WTC11 (cell line): ENCODE measurements at regions not wholly inside any gene's neighbourhood (a gene's known extent, or its start where the extent isn't known, plus 50 kb on each side); places are given as distances from the start of the nearest gene placed in this dataset.

Experiments used
- ATAC-seq: fragments of 200-7000 bp; cut with Tn5 transposase; 2 replicates; pipeline ENCODE4 v1.10.0; 2021; ENCODE audit warnings: mild to moderate bottlenecking, moderate library complexity
- CTCF ChIA-PET: fragments of 300-600 bp; sonication (Branson Sonifier 250); formaldehyde crosslinking; loops from one replicate; lab custom pipeline; 2021; ENCODE audit warnings: antibody characterized with exemption; lab: Charles Lee
- POLR2A ChIA-PET: fragments of 350-600 bp; sonication (Branson Sonifier 250); formaldehyde crosslinking; loops from one replicate; lab custom pipeline; 2021; ENCODE audit warnings: antibody characterized with exemption; lab: Charles Lee
- DNase-seq: peaks from one replicate; pipeline ENCODE4 v3.0.0; 2021; ENCODE audit warnings: low spot score
- H3K27ac Mint-ChIP-seq: 2 replicates; pipeline ENCODE4 v1.8.0; 2021; ENCODE audit warnings: mixed read lengths
- H3K27me3 Mint-ChIP-seq: 2 replicates; pipeline ENCODE4 v1.8.0; 2021; ENCODE audit warnings: low read depth, mild to moderate bottlenecking, moderate library complexity, mixed read lengths
- H3K36me3 Mint-ChIP-seq: 2 replicates; pipeline ENCODE4 v1.8.0; 2021; ENCODE audit warnings: mixed read lengths
- H3K4me1 Mint-ChIP-seq: 2 replicates; pipeline ENCODE4 v1.8.0; 2022; ENCODE audit warnings: mixed read lengths
- H3K4me3 Mint-ChIP-seq: 2 replicates; pipeline ENCODE4 v1.8.0; 2021; ENCODE audit warnings: mild to moderate bottlenecking, moderate library complexity, mixed read lengths
- H3K9me3 Mint-ChIP-seq: 2 replicates; pipeline ENCODE4 v1.8.0; 2021; ENCODE audit warnings: mixed read lengths
- ATF3 ChIP-seq: sonication (generic); formaldehyde crosslinking; conservative IDR thresholded peaks from 2 replicates; pipeline ENCODE4 v1.8.1; 2022; ENCODE audit warnings: mild to moderate bottlenecking, missing genetic modification reagents
- CBFB ChIP-seq: sonication (generic); formaldehyde crosslinking; IDR thresholded peaks from 2 replicates; pipeline ENCODE4 v1.8.1; 2022; ENCODE audit warnings: mild to moderate bottlenecking, low read depth, missing genetic modification reagents
- CREB1 ChIP-seq: sonication (generic); formaldehyde crosslinking; IDR thresholded peaks from 2 replicates; pipeline ENCODE4 v1.8.0; 2023; ENCODE audit warnings: mild to moderate bottlenecking, missing genetic modification reagents
- CREM ChIP-seq: sonication (generic); formaldehyde crosslinking; IDR thresholded peaks from 2 replicates; pipeline ENCODE4 v1.8.1; 2022; ENCODE audit warnings: mild to moderate bottlenecking, missing genetic modification reagents, moderate library complexity
- EMX1 ChIP-seq: fragments of 250-450 bp; sonication (Bioruptor Pico); IDR thresholded peaks from 2 replicates; pipeline ENCODE4 v1.8.0; 2021; ENCODE audit warnings: mild to moderate bottlenecking
- ESRRA ChIP-seq: sonication (generic); formaldehyde crosslinking; IDR thresholded peaks from 2 replicates; pipeline ENCODE4 v1.8.1; 2022; ENCODE audit warnings: mild to moderate bottlenecking, missing genetic modification reagents, borderline replicate concordance
- GABPB1 ChIP-seq: sonication (generic); formaldehyde crosslinking; IDR thresholded peaks from 2 replicates; pipeline ENCODE4 v1.8.1; 2023; ENCODE audit warnings: mild to moderate bottlenecking, missing genetic modification reagents
- HMGA2 ChIP-seq: fragments of 250-450 bp; sonication (Bioruptor Pico); IDR thresholded peaks from 2 replicates; pipeline ENCODE4 v1.4.0; 2021; ENCODE audit warnings: mild to moderate bottlenecking, moderate library complexity
- HMGXB4 ChIP-seq: sonication (generic); formaldehyde crosslinking; IDR thresholded peaks from 2 replicates; pipeline ENCODE4 v1.8.1; 2023; ENCODE audit warnings: mild to moderate bottlenecking, moderate library complexity, missing genetic modification reagents
- JUN ChIP-seq: sonication (generic); formaldehyde crosslinking; IDR thresholded peaks from 2 replicates; pipeline ENCODE4 v1.8.0; 2023; ENCODE audit warnings: mild to moderate bottlenecking, missing genetic modification reagents
- KAT7 ChIP-seq: sonication (generic); formaldehyde crosslinking; IDR thresholded peaks from 2 replicates; pipeline ENCODE4 v1.8.1; 2023; ENCODE audit warnings: missing genetic modification reagents, mild to moderate bottlenecking, borderline replicate concordance
- NFE2L1 ChIP-seq: sonication (generic); formaldehyde crosslinking; IDR thresholded peaks from 2 replicates; pipeline ENCODE4 v1.8.1; 2023; ENCODE audit warnings: missing genetic modification reagents
- NR2C2 ChIP-seq: sonication (generic); formaldehyde crosslinking; IDR thresholded peaks from 2 replicates; pipeline ENCODE4 v1.8.0; 2022; ENCODE audit warnings: mild to moderate bottlenecking, missing genetic modification reagents
- OVOL2 ChIP-seq: fragments of 250-450 bp; sonication (Bioruptor Pico); IDR thresholded peaks from 2 replicates; pipeline ENCODE4 v1.9.0; 2021; ENCODE audit warnings: mild to moderate bottlenecking, borderline replicate concordance
- PREB ChIP-seq: sonication (generic); formaldehyde crosslinking; IDR thresholded peaks from 2 replicates; pipeline ENCODE4 v1.8.1; 2022; ENCODE audit warnings: mild to moderate bottlenecking, missing genetic modification reagents, moderate library complexity, borderline replicate concordance
- SMAD3 ChIP-seq: sonication (generic); formaldehyde crosslinking; IDR thresholded peaks from 2 replicates; pipeline ENCODE4 v1.8.0; 2022; ENCODE audit warnings: missing genetic modification reagents, mild to moderate bottlenecking, borderline replicate concordance
- SOX15 ChIP-seq: fragments of 250-450 bp; sonication (Bioruptor Pico); IDR thresholded peaks from 2 replicates; pipeline ENCODE4 v1.9.0; 2021; ENCODE audit warnings: mild to moderate bottlenecking
- TEAD4 ChIP-seq: sonication (generic); formaldehyde crosslinking; IDR thresholded peaks from 2 replicates; pipeline ENCODE4 v1.8.0; 2022; ENCODE audit warnings: mild to moderate bottlenecking, missing genetic modification reagents
- ZBTB21 ChIP-seq: sonication (generic); formaldehyde crosslinking; IDR thresholded peaks from 2 replicates; pipeline ENCODE4 v1.8.1; 2023; ENCODE audit warnings: mild to moderate bottlenecking, missing genetic modification reagents, borderline replicate concordance
- ZNF423 ChIP-seq: fragments of 250-450 bp; sonication (Bioruptor Pico); IDR thresholded peaks from 2 replicates; pipeline ENCODE4 v2.1.2; 2022; ENCODE audit warnings: mild to moderate bottlenecking, moderate library complexity
- TF ChIP-seq, protein P1 (sequence below): sonication (generic); formaldehyde crosslinking; IDR thresholded peaks from 2 replicates; pipeline ENCODE4 v1.8.1; 2023; ENCODE audit warnings: mild to moderate bottlenecking, missing genetic modification reagents
- TF ChIP-seq, protein P2 (sequence below): sonication (generic); formaldehyde crosslinking; IDR thresholded peaks from 2 replicates; pipeline ENCODE4 v1.8.1; 2023; ENCODE audit warnings: mild to moderate bottlenecking, missing genetic modification reagents, borderline replicate concordance

DNA sequence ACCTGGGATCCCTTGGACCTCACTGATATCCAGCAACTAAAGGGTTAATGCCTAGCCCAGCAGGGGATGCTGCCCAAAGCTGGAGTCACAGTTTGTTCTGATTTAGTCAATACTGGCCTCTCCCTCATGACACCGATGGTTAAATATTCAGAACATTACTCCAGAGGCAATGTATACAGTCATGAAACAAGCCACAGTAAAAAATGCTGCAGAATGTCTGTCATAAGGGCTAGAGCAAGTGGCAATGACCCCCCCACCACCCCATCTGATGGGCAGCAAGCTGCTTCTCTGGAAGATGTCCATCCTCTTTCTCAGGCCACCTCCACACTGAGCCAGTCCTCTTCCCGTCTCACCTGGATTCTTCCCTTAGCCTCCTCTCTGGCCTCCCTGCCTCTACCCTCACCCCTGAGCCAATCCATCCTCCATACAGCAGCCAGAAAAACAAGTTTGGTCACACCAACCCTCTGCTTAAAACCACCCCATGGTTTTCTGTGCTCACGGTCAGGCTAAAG lies 99.0 kb upstream of the KCNG1 start:
- ChIA-PET POLR2A (no interaction called here), CTCF (interaction anchor here (1.0 to 1.3 kb wide), 3 partner anchors 106 to 135 kb away, joined by 3 to 5 read pairs (median 4); no protein-coding TSS in a partner anchor)
- H3K9me3 Mint-ChIP-seq, result no peaks in the 10 kb centered on the region
- no peak overlapping the region for H3K27ac Mint-ChIP-seq
- DNase-seq (no peak), ATAC-seq (no peak)
- peaks cover 35% of the 10 kb centered on the region for H3K4me1 Mint-ChIP-seq
- no peaks in the 10 kb centered on the region for H3K36me3 Mint-ChIP-seq
- no peak overlapping the region for H3K4me3 Mint-ChIP-seq
- TF ChIP-seq ZBTB21 (CRISPR knock-in tag), result no peak
- H3K27me3 Mint-ChIP-seq, result no peaks in the 10 kb centered on the region; the same call in 1 of the 2 replicates

- DNase-seq, result no peak
Observed at GRCh38 chr20:51121272-51121671, 98.4 kb upstream of the KCNG1 start.

GRCh38 chr20:51120868-51121267 lies 98.0 kb upstream of the KCNG1 start:
- Mint-ChIP-seq H3K9me3 (no peaks in the 10 kb centered on the region), H3K4me1 (peaks cover 30% of the 10 kb centered on the region), H3K36me3 (no peaks in the 10 kb centered on the region), H3K27me3 (no peaks in the 10 kb centered on the region; the same call in 1 of the 2 replicates), H3K4me3 (no peak overlapping the region), H3K27ac (no peak overlapping the region)
- CTCF ChIA-PET, result no interaction called here
- DNase-seq (no peak), ATAC-seq (no peak)
- POLR2A ChIA-PET, result no interaction called here
- TF ChIP-seq PREB (CRISPR knock-in tag), result no peak
- TF ChIP-seq ATF3 (CRISPR knock-in tag), result no peak
- no peak for TF ChIP-seq TEAD4 (CRISPR knock-in tag)
- TF ChIP-seq CREB1 (CRISPR knock-in tag), result no peak
- TF ChIP-seq, protein P1, sequence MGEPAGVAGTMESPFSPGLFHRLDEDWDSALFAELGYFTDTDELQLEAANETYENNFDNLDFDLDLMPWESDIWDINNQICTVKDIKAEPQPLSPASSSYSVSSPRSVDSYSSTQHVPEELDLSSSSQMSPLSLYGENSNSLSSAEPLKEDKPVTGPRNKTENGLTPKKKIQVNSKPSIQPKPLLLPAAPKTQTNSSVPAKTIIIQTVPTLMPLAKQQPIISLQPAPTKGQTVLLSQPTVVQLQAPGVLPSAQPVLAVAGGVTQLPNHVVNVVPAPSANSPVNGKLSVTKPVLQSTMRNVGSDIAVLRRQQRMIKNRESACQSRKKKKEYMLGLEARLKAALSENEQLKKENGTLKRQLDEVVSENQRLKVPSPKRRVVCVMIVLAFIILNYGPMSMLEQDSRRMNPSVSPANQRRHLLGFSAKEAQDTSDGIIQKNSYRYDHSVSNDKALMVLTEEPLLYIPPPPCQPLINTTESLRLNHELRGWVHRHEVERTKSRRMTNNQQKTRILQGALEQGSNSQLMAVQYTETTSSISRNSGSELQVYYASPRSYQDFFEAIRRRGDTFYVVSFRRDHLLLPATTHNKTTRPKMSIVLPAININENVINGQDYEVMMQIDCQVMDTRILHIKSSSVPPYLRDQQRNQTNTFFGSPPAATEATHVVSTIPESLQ (CRISPR knock-in tag), result no peak
- TF ChIP-seq HMGA2 (CRISPR knock-in tag), result no peak
- no peak for TF ChIP-seq JUN
- no peak for TF ChIP-seq CREM (CRISPR knock-in tag)
- TF ChIP-seq CBFB (CRISPR knock-in tag), result no peak
- no peak for TF ChIP-seq KAT7 (CRISPR knock-in tag)
- TF ChIP-seq NR2C2, result no peak
- TF ChIP-seq ESRRA (CRISPR knock-in tag), result no peak
- no peak for TF ChIP-seq EMX1 (CRISPR knock-in tag)
- no peak for TF ChIP-seq OVOL2
- TF ChIP-seq GABPB1 (CRISPR knock-in tag), result no peak
- TF ChIP-seq, protein P2, sequence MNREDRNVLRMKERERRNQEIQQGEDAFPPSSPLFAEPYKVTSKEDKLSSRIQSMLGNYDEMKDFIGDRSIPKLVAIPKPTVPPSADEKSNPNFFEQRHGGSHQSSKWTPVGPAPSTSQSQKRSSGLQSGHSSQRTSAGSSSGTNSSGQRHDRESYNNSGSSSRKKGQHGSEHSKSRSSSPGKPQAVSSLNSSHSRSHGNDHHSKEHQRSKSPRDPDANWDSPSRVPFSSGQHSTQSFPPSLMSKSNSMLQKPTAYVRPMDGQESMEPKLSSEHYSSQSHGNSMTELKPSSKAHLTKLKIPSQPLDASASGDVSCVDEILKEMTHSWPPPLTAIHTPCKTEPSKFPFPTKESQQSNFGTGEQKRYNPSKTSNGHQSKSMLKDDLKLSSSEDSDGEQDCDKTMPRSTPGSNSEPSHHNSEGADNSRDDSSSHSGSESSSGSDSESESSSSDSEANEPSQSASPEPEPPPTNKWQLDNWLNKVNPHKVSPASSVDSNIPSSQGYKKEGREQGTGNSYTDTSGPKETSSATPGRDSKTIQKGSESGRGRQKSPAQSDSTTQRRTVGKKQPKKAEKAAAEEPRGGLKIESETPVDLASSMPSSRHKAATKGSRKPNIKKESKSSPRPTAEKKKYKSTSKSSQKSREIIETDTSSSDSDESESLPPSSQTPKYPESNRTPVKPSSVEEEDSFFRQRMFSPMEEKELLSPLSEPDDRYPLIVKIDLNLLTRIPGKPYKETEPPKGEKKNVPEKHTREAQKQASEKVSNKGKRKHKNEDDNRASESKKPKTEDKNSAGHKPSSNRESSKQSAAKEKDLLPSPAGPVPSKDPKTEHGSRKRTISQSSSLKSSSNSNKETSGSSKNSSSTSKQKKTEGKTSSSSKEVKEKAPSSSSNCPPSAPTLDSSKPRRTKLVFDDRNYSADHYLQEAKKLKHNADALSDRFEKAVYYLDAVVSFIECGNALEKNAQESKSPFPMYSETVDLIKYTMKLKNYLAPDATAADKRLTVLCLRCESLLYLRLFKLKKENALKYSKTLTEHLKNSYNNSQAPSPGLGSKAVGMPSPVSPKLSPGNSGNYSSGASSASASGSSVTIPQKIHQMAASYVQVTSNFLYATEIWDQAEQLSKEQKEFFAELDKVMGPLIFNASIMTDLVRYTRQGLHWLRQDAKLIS (CRISPR knock-in tag), result no peak
- TF ChIP-seq SMAD3 (CRISPR knock-in tag), result no peak
- no peak for TF ChIP-seq SOX15 (CRISPR knock-in tag)
- TF ChIP-seq NFE2L1 (CRISPR knock-in tag), result no peak
- no peak for TF ChIP-seq HMGXB4 (CRISPR knock-in tag)

More at GRCh38 chr20:51121272-51121671, 98.4 kb upstream of the KCNG1 start:
- Mint-ChIP-seq H3K4me3 (no peak overlapping the region), H3K4me1 (peaks cover 30% of the 10 kb centered on the region), H3K27me3 (no peaks in the 10 kb centered on the region; the same call in 1 of the 2 replicates), H3K27ac (no peak overlapping the region), H3K36me3 (no peaks in the 10 kb centered on the region), H3K9me3 (no peaks in the 10 kb centered on the region)
- POLR2A ChIA-PET, result no interaction called here
- ATAC-seq, result peak; percentile 33; the same call in 1 of the 2 replicates
- no peak for TF ChIP-seq HMGA2 (CRISPR knock-in tag)
- 0 out of 2 replicates have a peak, but pooled peaks have one; percentile 35 for TF ChIP-seq ZNF423
- CTCF ChIA-PET, result interaction anchor here (1.0 kb wide), 1 partner anchor 134 kb away, joined by 4 read pairs; no protein-coding TSS in a partner anchor
